Ishikawa (cell line): ENCODE measurements at regions not wholly inside any gene's neighbourhood (a gene's known extent, or its start where the extent isn't known, plus 50 kb on each side); places are given as distances from the start of the nearest gene placed in this dataset.

Experiments used
- RAD21 ChIP-seq: IDR thresholded peaks from 2 replicates; pipeline ENCODE4 v1.6.1; 2012; ENCODE audit warnings: low read depth
- TAF1 ChIP-seq: IDR thresholded peaks from 2 replicates; pipeline ENCODE4 v1.6.1; 2012; ENCODE audit warnings: low read depth, mild to moderate bottlenecking
- TCF12 ChIP-seq: IDR thresholded peaks from 2 replicates; pipeline ENCODE4 v1.6.1; 2012; ENCODE audit warnings: low read depth

GRCh38 chr5:124433170-124433569 is 313.3 kb downstream of the ZNF608 start:
- TF ChIP-seq RAD21 (no peak), TCF12 (no peak), TAF1 (no peak)
